Sigmoid colon (tissue), 4 donors: ENCODE measurements at regions not wholly inside any gene's neighbourhood (a gene's known extent, or its start where the extent isn't known, plus 50 kb on each side); places are given as distances from the start of the nearest gene placed in this dataset.

Experiments used
- EP300 ChIP-seq, 4 donors: sonication (generic); formaldehyde crosslinking; IDR thresholded peaks; one replicate each; pipeline ENCODE4 v1.6.1; 2017; ENCODE audit warnings: antibody characterized with exemption in 4 of 4
- POLR2A ChIP-seq, 2 donors: fragments of 450-650 bp; IDR thresholded peaks; one replicate each; pipeline ENCODE4 v1.6.1; 2016; ENCODE audit warnings: antibody characterized with exemption in 2 of 2, mild to moderate bottlenecking in 2 of 2, moderate library complexity in 2 of 2
- TF ChIP-seq, protein P1 (sequence below), 4 experiments: fragments of 450-650 bp in 3 of 4; fragments of 200-600 bp in 1 of 4; IDR thresholded peaks; one replicate each; pipeline ENCODE4 v1.5.1; 2016 to 2019; ENCODE audit warnings: antibody characterized with exemption in 4 of 4, mild to moderate bottlenecking in 3 of 4, moderate library complexity in 2 of 4

DNA sequence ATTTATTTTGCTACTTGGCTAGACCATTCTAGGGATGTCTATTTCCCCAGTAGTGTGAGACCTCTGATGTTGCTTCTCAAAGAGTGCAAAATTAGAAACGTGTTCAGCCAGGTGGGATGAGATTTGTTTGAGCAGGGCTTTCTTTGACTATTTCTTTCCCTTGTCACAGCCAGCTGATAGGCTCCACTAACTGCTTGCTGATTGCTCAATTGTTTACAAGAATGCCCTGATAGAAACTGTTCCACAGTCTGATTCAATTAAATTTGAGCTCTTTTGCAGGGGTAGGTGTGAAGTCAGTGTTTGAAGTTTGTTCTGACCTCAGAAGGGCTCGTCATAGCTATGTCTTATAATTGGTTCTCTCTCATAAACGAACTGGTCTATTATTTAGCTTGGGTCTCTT lies 220.5 kb downstream of the FNDC1 start:
- TF ChIP-seq POLR2A (IDR thresholded peaks at IDR 0.05) (no peak), EP300 (IDR thresholded peaks at IDR 0.05) (no peak)
- TF ChIP-seq, protein P1, sequence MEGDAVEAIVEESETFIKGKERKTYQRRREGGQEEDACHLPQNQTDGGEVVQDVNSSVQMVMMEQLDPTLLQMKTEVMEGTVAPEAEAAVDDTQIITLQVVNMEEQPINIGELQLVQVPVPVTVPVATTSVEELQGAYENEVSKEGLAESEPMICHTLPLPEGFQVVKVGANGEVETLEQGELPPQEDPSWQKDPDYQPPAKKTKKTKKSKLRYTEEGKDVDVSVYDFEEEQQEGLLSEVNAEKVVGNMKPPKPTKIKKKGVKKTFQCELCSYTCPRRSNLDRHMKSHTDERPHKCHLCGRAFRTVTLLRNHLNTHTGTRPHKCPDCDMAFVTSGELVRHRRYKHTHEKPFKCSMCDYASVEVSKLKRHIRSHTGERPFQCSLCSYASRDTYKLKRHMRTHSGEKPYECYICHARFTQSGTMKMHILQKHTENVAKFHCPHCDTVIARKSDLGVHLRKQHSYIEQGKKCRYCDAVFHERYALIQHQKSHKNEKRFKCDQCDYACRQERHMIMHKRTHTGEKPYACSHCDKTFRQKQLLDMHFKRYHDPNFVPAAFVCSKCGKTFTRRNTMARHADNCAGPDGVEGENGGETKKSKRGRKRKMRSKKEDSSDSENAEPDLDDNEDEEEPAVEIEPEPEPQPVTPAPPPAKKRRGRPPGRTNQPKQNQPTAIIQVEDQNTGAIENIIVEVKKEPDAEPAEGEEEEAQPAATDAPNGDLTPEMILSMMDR (IDR thresholded peaks at IDR 0.05) = no peak
